Gastroesophageal sphincter (tissue), 3 donors: ENCODE measurements at regions not wholly inside any gene's neighbourhood (a gene's known extent, or its start where the extent isn't known, plus 50 kb on each side); places are given as distances from the start of the nearest gene placed in this dataset.

Experiments used
- CTCF ChIP-seq, 4 experiments: fragments of 200-600 bp in 2 of 4; fragments of 450-650 bp in 2 of 4; sonication (generic) in 1 of 4; IDR thresholded peaks; one replicate each; pipeline ENCODE4 v1.5.1; 2017 to 2019; ENCODE audit warnings: antibody characterized with exemption in 4 of 4, mild to moderate bottlenecking in 2 of 4, moderate library complexity in 2 of 4
- POLR2AphosphoS5 ChIP-seq: sonication (generic); formaldehyde crosslinking; IDR thresholded peaks from one replicate; pipeline ENCODE4 v1.6.1; 2017; ENCODE audit warnings: antibody characterized with exemption

GRCh38 chr9:25225938-25226760 is 452.1 kb downstream of the TUSC1 start:
- no peak for TF ChIP-seq CTCF (IDR thresholded peaks at IDR 0.05)
- TF ChIP-seq POLR2AphosphoS5: no peak
